HepG2 (cell line): ENCODE measurements at regions not wholly inside any gene's neighbourhood (a gene's known extent, or its start where the extent isn't known, plus 50 kb on each side); places are given as distances from the start of the nearest gene placed in this dataset.

Experiments used
- CTCF ChIP-seq: sonication (generic); formaldehyde crosslinking; IDR thresholded peaks from 2 replicates; pipeline ENCODE4 v1.5.0; 2020; ENCODE audit warnings: mild to moderate bottlenecking, missing genetic modification reagents, moderate library complexity
- ETV5 ChIP-seq: IDR thresholded peaks from 2 replicates; pipeline ENCODE4 v1.6.1; 2018; ENCODE audit warnings: missing biosample characterization, missing genetic modification reagents, inconsistent platforms, borderline replicate concordance
- MAX ChIP-seq: IDR thresholded peaks from 2 replicates; pipeline ENCODE4 v1.6.1; 2012; ENCODE audit warnings: inconsistent platforms
- NPAS2 ChIP-seq: sonication (generic); formaldehyde crosslinking; IDR thresholded peaks from 2 replicates; pipeline ENCODE4 v1.8.0; 2022; ENCODE audit warnings: mild to moderate bottlenecking, missing genetic modification reagents, borderline replicate concordance
- PAX8 ChIP-seq: sonication (generic); formaldehyde crosslinking; IDR thresholded peaks from 2 replicates; pipeline ENCODE4 v1.8.0; 2022; ENCODE audit warnings: mild to moderate bottlenecking, missing genetic modification reagents, borderline replicate concordance
- PHF8 ChIP-seq: sonication (generic); formaldehyde crosslinking; IDR thresholded peaks from 2 replicates; pipeline ENCODE4 v1.5.0; 2020; ENCODE audit warnings: missing genetic modification reagents
- PRPF4 ChIP-seq: fragments of 200-400 bp; formaldehyde crosslinking; IDR thresholded peaks from 2 replicates; pipeline ENCODE4 v1.6.1; 2016; ENCODE audit warnings: low read length, low read depth; ENCODE audit not compliant: poor library complexity, severe bottlenecking
- SIN3A ChIP-seq: IDR thresholded peaks from 2 replicates; pipeline ENCODE4 v1.6.1; 2011; ENCODE audit warnings: low read depth, mild to moderate bottlenecking, control low read depth, low read length, borderline replicate concordance
- ZNF121 ChIP-seq: sonication (generic); formaldehyde crosslinking; IDR thresholded peaks from 2 replicates; pipeline ENCODE4 v1.5.0; 2020; ENCODE audit warnings: mild to moderate bottlenecking, missing genetic modification reagents
- ZNF574 ChIP-seq: sonication (generic); formaldehyde crosslinking; IDR thresholded peaks from 2 replicates; pipeline ENCODE4 v1.4.0; 2020; ENCODE audit warnings: missing genetic modification reagents
- ZNF646 ChIP-seq: sonication (generic); formaldehyde crosslinking; IDR thresholded peaks from 2 replicates; pipeline ENCODE4 v1.9.0; 2021; ENCODE audit warnings: mild to moderate bottlenecking, missing genetic modification reagents
- ZZZ3 ChIP-seq: sonication (generic); formaldehyde crosslinking; IDR thresholded peaks from 2 replicates; pipeline ENCODE4 v1.4.0; 2020; ENCODE audit warnings: missing genetic modification reagents, mild to moderate bottlenecking, borderline replicate concordance

- TF ChIP-seq ETV5 (CRISPR knock-in tag), result no peak
- TF ChIP-seq PAX8 (CRISPR knock-in tag), result no peak
- no peak for TF ChIP-seq SIN3A
- TF ChIP-seq ZNF646, result no peak
- TF ChIP-seq MAX, result no peak
- TF ChIP-seq PHF8, result no peak
- no peak for TF ChIP-seq ZNF121 (CRISPR knock-in tag)
- TF ChIP-seq ZNF574 (CRISPR knock-in tag), result no peak
- TF ChIP-seq ZZZ3 (CRISPR knock-in tag), result no peak
- TF ChIP-seq CTCF (CRISPR knock-in tag), result no peak
- TF ChIP-seq NPAS2 (CRISPR knock-in tag), result no peak
- no peak for TF ChIP-seq PRPF4
These were observed 144.2 kb downstream of the KIF26A start for GRCh38 chr14:104282332-104283196.
